NB4 (cell line): ENCODE measurements at regions not wholly inside any gene's neighbourhood (a gene's known extent, or its start where the extent isn't known, plus 50 kb on each side); places are given as distances from the start of the nearest gene placed in this dataset.
"Not testable (repeated sequence)": the region's sequence is repeated elsewhere in the genome, so short reads cannot be mapped to it uniquely, and the experiment has no call there.

Experiments used
- DNase-seq: peaks from one replicate; pipeline ENCODE4 v3.0.0; 2010; ENCODE audit warnings: low read depth
- H3K4me3 ChIP-seq: one replicate; pipeline ENCODE4 v1.5.1; 2011; ENCODE audit warnings: mild to moderate bottlenecking, low read depth, low read length, moderate library complexity
- MYC ChIP-seq: IDR thresholded peaks from 2 replicates; pipeline ENCODE4 v1.6.1; 2011; ENCODE audit warnings: low read depth, low read length
- POLR2A ChIP-seq: IDR thresholded peaks from 2 replicates; pipeline ENCODE4 v1.6.1; 2011; ENCODE audit warnings: mild to moderate bottlenecking; ENCODE audit not compliant: insufficient read length; ENCODE audit errors: extremely low read depth
- TF ChIP-seq, protein P1 (sequence below): IDR thresholded peaks from 2 replicates; pipeline ENCODE4 v1.6.1; 2011; ENCODE audit warnings: low read depth, low read length
- TF ChIP-seq, protein P2 (sequence below): IDR thresholded peaks from one replicate; pipeline ENCODE4 v1.5.1; 2012; ENCODE audit warnings: low read depth, low read length

DNA sequence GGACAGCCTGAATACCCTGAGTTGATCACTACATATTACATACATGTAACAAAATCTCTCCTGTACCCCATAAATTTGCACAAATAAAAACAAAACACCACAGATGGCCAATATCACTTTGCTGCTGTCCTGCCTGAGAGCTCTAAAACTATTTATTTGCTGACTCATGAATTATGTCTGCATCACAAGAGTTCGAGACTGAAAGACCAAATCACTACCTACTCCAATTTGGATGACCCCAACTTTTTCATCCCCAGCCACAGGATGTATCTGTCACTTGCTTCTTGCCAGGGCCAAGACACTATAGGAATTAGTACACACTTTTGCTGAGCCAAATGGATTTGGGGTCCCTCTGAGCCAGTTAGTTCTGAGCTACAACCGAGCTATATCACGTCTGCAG lies 409.7 kb upstream of the NFE2L3 start:
- no peak overlapping the region for H3K4me3 ChIP-seq
- DNase-seq: no peak
- no peak for TF ChIP-seq MYC
- TF ChIP-seq, protein P1, sequence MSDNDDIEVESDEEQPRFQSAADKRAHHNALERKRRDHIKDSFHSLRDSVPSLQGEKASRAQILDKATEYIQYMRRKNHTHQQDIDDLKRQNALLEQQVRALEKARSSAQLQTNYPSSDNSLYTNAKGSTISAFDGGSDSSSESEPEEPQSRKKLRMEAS: no peak
- TF ChIP-seq, protein P2, sequence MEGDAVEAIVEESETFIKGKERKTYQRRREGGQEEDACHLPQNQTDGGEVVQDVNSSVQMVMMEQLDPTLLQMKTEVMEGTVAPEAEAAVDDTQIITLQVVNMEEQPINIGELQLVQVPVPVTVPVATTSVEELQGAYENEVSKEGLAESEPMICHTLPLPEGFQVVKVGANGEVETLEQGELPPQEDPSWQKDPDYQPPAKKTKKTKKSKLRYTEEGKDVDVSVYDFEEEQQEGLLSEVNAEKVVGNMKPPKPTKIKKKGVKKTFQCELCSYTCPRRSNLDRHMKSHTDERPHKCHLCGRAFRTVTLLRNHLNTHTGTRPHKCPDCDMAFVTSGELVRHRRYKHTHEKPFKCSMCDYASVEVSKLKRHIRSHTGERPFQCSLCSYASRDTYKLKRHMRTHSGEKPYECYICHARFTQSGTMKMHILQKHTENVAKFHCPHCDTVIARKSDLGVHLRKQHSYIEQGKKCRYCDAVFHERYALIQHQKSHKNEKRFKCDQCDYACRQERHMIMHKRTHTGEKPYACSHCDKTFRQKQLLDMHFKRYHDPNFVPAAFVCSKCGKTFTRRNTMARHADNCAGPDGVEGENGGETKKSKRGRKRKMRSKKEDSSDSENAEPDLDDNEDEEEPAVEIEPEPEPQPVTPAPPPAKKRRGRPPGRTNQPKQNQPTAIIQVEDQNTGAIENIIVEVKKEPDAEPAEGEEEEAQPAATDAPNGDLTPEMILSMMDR: no peak
- TF ChIP-seq POLR2A: no peak

DNA sequence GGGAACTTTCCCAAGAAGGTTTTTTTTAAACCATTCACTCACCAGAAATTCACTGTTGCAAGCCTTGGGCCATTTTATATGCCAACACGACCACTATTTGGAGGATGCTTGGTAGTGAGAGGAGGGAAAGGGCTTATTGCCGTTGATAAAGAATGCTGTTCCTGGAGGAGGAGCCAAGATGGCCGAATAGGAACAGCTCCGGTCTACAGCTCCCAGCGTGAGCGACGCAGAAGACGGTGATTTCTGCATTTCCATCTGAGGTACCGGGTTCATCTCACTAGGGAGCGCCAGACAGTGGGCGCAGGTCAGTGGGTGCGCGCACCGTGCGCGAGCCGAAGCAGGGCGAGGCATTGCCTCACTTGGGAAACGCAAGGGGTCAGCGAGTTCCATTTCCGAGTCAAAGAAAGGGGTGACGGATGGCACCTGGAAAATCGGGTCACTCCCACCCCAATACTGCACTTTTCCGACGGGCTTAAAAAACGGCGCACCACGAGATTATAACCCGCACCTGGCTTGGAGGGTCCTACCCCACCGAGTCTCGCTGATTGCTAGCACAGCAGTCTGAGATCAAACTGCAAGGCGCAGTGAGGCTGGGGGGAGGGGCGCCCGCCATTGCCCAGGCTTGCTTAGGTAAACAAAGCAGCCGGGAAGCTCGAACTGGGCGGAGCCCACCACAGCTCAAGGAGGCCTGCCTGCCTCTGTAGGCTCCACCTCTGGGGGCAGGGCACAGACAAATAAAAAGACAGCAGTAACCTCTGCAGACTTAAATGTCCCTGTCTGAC lies 408.1 kb upstream of the NFE2L3 start:
- DNase-seq, H3K4me3 ChIP-seq: not testable (repeated sequence)

- no peak overlapping the region for H3K4me3 ChIP-seq
- DNase-seq: no peak
- TF ChIP-seq, protein P1: no peak
- TF ChIP-seq, protein P2: no peak
- no peak for TF ChIP-seq POLR2A
- TF ChIP-seq MYC: no peak
Measured at GRCh38 chr7:25750744-25751508, 401.1 kb upstream of the NFE2L3 start.

DNA sequence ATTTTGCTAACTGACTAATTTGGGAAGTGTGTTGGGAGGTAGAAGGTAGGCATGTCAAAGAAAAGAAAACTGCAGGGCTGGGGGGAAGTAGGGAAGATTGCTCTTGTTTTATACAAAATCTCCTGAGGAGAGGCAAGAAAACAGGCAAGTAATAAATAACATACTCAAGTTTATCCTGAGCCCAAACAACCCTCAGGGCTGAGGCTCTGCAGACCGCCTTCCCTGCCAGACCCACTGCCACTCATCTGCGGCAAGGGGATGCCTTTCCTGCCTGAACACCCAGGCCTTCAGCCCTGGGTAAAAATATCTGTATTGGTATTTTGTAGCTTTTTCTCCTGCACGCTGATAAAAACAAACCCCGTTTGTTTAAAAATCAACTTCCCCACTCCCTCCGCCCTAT lies 399.8 kb upstream of the NFE2L3 start:
- DNase-seq: no peak
- TF ChIP-seq, protein P1: no peak
- TF ChIP-seq, protein P2: no peak
- TF ChIP-seq MYC (no peak), POLR2A (no peak)
- no peak overlapping the region for H3K4me3 ChIP-seq

GRCh38 chr7:25752967-25753791 lies 398.8 kb upstream of the NFE2L3 start:
- no peak overlapping the region for H3K4me3 ChIP-seq
- TF ChIP-seq POLR2A (no peak), MYC (no peak)
- TF ChIP-seq, protein P2: no peak
- TF ChIP-seq, protein P1: no peak
- no peak for DNase-seq

- no peak overlapping the region for H3K4me3 ChIP-seq
- TF ChIP-seq, protein P1: no peak
- TF ChIP-seq MYC (no peak), POLR2A (no peak)
- TF ChIP-seq, protein P2: no peak
- DNase-seq: no peak
Measured at GRCh38 chr7:25753837-25754236, 398.2 kb upstream of the NFE2L3 start.
